ENCODE measurements at regions not wholly inside any gene's neighbourhood (a gene's known extent, or its start where the extent isn't known, plus 50 kb on each side); places are given as distances from the start of the nearest gene placed in this dataset.

DNA sequence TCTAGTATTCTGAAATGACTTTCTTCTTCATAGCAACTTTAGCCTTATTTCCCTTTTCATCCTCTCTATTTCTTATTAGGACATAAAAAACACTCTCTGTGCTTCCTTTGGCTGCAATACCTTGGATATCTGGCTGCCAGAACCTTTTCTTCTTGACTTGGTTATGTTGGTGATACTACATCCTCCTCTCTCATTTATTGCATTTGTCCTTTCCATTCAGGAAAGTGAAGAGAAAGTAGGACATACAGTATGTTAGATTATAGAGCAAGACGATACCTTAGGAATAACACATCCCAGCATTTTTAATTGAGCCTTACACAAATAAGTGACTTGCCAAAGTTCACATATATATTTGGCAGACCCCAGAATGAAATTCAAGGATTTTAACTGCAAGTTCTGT, 210.1 kb upstream of the PPP1R3A start:
- no peak for TF ChIP-seq MXI1 (IDR thresholded peaks at IDR 0.05; ENCODE audit: low read depth, low read length)
- TF ChIP-seq, protein P1, sequence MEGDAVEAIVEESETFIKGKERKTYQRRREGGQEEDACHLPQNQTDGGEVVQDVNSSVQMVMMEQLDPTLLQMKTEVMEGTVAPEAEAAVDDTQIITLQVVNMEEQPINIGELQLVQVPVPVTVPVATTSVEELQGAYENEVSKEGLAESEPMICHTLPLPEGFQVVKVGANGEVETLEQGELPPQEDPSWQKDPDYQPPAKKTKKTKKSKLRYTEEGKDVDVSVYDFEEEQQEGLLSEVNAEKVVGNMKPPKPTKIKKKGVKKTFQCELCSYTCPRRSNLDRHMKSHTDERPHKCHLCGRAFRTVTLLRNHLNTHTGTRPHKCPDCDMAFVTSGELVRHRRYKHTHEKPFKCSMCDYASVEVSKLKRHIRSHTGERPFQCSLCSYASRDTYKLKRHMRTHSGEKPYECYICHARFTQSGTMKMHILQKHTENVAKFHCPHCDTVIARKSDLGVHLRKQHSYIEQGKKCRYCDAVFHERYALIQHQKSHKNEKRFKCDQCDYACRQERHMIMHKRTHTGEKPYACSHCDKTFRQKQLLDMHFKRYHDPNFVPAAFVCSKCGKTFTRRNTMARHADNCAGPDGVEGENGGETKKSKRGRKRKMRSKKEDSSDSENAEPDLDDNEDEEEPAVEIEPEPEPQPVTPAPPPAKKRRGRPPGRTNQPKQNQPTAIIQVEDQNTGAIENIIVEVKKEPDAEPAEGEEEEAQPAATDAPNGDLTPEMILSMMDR (IDR thresholded peaks at IDR 0.05) = no peak
- TF ChIP-seq RFX5 (IDR thresholded peaks at IDR 0.05; ENCODE audit: low read length) = no peak
- no peak for TF ChIP-seq POLR2AphosphoS5 (IDR thresholded peaks at IDR 0.05; ENCODE audit: low read depth, low read length)
- TF ChIP-seq SMC3 (IDR thresholded peaks at IDR 0.05; ENCODE audit: low read depth, low read length) = no peak
- no peak for TF ChIP-seq EZH2phosphoT487 (IDR thresholded peaks at IDR 0.05; ENCODE audit: borderline replicate concordance, low read depth)

Measured in SK-N-SH (cell line).